HEK293 (cell line): ENCODE measurements at regions not wholly inside any gene's neighbourhood (a gene's known extent, or its start where the extent isn't known, plus 50 kb on each side); places are given as distances from the start of the nearest gene placed in this dataset.

Experiments
- ELK4 ChIP-seq: IDR thresholded peaks from 2 replicates; pipeline ENCODE4 v1.6.1; 2011; ENCODE audit warnings: mild to moderate bottlenecking, low read depth, low read length, borderline replicate concordance
- OVOL3 ChIP-seq: fragments of 450-650 bp; formaldehyde crosslinking; IDR thresholded peaks from 2 replicates; pipeline ENCODE4 v1.5.1; 2016; ENCODE audit warnings: missing biosample characterization, missing genetic modification characterization
- ZSCAN30 ChIP-seq: fragments of 450-650 bp; IDR thresholded peaks from 2 replicates; pipeline ENCODE4 v1.5.1; 2018; ENCODE audit warnings: missing biosample characterization, mild to moderate bottlenecking, missing genetic modification characterization, moderate library complexity
- TF ChIP-seq, protein P1 (sequence below): fragments of 450-650 bp; formaldehyde crosslinking; IDR thresholded peaks from 2 replicates; pipeline ENCODE4 v1.5.1; 2016; ENCODE audit warnings: missing biosample characterization, missing genetic modification characterization, low read depth

GRCh38 chr2:228592925-228593324 is 411.4 kb upstream of the SPHKAP start:
- TF ChIP-seq OVOL3 (tag by site-specific recombination) (no peak), ELK4 (no peak), ZSCAN30 (tag by site-specific recombination) (no peak)
- TF ChIP-seq, protein P1, sequence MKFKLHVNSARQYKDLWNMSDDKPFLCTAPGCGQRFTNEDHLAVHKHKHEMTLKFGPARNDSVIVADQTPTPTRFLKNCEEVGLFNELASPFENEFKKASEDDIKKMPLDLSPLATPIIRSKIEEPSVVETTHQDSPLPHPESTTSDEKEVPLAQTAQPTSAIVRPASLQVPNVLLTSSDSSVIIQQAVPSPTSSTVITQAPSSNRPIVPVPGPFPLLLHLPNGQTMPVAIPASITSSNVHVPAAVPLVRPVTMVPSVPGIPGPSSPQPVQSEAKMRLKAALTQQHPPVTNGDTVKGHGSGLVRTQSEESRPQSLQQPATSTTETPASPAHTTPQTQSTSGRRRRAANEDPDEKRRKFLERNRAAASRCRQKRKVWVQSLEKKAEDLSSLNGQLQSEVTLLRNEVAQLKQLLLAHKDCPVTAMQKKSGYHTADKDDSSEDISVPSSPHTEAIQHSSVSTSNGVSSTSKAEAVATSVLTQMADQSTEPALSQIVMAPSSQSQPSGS (tag by site-specific recombination) = no peak
